ACHN (cell line): ENCODE measurements at regions not wholly inside any gene's neighbourhood (a gene's known extent, or its start where the extent isn't known, plus 50 kb on each side); places are given as distances from the start of the nearest gene placed in this dataset.

Experiments used
- DNase-seq: peaks from one replicate; pipeline ENCODE4 v3.0.0-alpha.2; 2015
- in situ Hi-C: cut with HindIII; loops from 2 replicates; pipeline ENCODE4 v1.10.0; 2017; ENCODE audit warnings: low sequenced_read_pairs, low pct_ligation_motif_present, low pct_unique_long_range_greater_than_20kb

- DNase-seq = no peak
These were observed 259.4 kb upstream of the PCDH7 start for GRCh38 chr4:30460818-30461217.

GRCh38 chr4:30461218-30461617 lies 259.0 kb upstream of the PCDH7 start:
- no peak for DNase-seq
- in situ Hi-C loops = no loop called here

More at GRCh38 chr4:30460818-30461217, 259.4 kb upstream of the PCDH7 start:
- in situ Hi-C loops = no loop called here

- in situ Hi-C loops = no loop called here
- no peak for DNase-seq
These were observed 257.6 kb upstream of the PCDH7 start for GRCh38 chr4:30462445-30463090.

GRCh38 chr4:30471861-30472260 lies 248.3 kb upstream of the PCDH7 start:
- no peak for DNase-seq
- in situ Hi-C loops = no loop called here

- in situ Hi-C loops = no loop called here
- no peak for DNase-seq
These were observed 246.9 kb upstream of the PCDH7 start for GRCh38 chr4:30473225-30473624.

- no peak for DNase-seq
- in situ Hi-C loops = no loop called here
These were observed 224.9 kb upstream of the PCDH7 start for GRCh38 chr4:30495251-30495650.

- in situ Hi-C loops = no loop called here
- DNase-seq = no peak
These were observed 224.4 kb upstream of the PCDH7 start for GRCh38 chr4:30495651-30496310.

GRCh38 chr4:30511751-30512150 lies 208.4 kb upstream of the PCDH7 start:
- in situ Hi-C loops = no loop called here
- no peak for DNase-seq

- in situ Hi-C loops = no loop called here
- DNase-seq = no peak
These were observed 202.0 kb upstream of the PCDH7 start for GRCh38 chr4:30518211-30518610.

GRCh38 chr4:30525662-30526315 lies 194.4 kb upstream of the PCDH7 start:
- in situ Hi-C loops = no loop called here

GRCh38 chr4:30535255-30535654 lies 184.9 kb upstream of the PCDH7 start:
- no peak for DNase-seq

More at GRCh38 chr4:30525662-30526315, 194.4 kb upstream of the PCDH7 start:
- no peak for DNase-seq

GRCh38 chr4:30536231-30536630 lies 183.9 kb upstream of the PCDH7 start:
- in situ Hi-C loops = no loop called here
- DNase-seq = no peak

More at GRCh38 chr4:30535255-30535654, 184.9 kb upstream of the PCDH7 start:
- in situ Hi-C loops = no loop called here

GRCh38 chr4:30537456-30537855 lies 182.7 kb upstream of the PCDH7 start:
- in situ Hi-C loops = no loop called here
- peak; percentile 72 for DNase-seq

- DNase-seq = no peak
- in situ Hi-C loops = no loop called here
These were observed 181.4 kb upstream of the PCDH7 start for GRCh38 chr4:30538794-30539193.

- in situ Hi-C loops = no loop called here
- no peak for DNase-seq
These were observed 177.1 kb upstream of the PCDH7 start for GRCh38 chr4:30543057-30543456.

GRCh38 chr4:30553151-30553550 lies 167.0 kb upstream of the PCDH7 start:
- in situ Hi-C loops = no loop called here

GRCh38 chr4:30553706-30554105 lies 166.5 kb upstream of the PCDH7 start:
- DNase-seq = no peak
- in situ Hi-C loops = no loop called here

More at GRCh38 chr4:30553151-30553550, 167.0 kb upstream of the PCDH7 start:
- no peak for DNase-seq

- in situ Hi-C loops = no loop called here
- DNase-seq = no peak
These were observed 164.4 kb upstream of the PCDH7 start for GRCh38 chr4:30555775-30556174.

GRCh38 chr4:30559481-30559880 lies 160.7 kb upstream of the PCDH7 start:
- DNase-seq = no peak
- in situ Hi-C loops = no loop called here

- in situ Hi-C loops = no loop called here
- DNase-seq = no peak
These were observed 133.3 kb upstream of the PCDH7 start for GRCh38 chr4:30586850-30587249.
